Stomach (tissue), 4 donors: ENCODE measurements at regions not wholly inside any gene's neighbourhood (a gene's known extent, or its start where the extent isn't known, plus 50 kb on each side); places are given as distances from the start of the nearest gene placed in this dataset.

ENCODE experiments used
- EP300 ChIP-seq: sonication (generic); formaldehyde crosslinking; IDR thresholded peaks from one replicate; pipeline ENCODE4 v1.6.1; 2017; ENCODE audit warnings: antibody characterized with exemption
- POLR2A ChIP-seq, 4 donors: fragments of 450-650 bp; IDR thresholded peaks; one replicate each; pipeline ENCODE4 v1.6.1; 2016; ENCODE audit warnings: antibody characterized with exemption in 4 of 4, control low read depth in 2 of 4, mild to moderate bottlenecking in 1 of 4, moderate library complexity in 1 of 4
- TF ChIP-seq, protein P1 (sequence below), 7 experiments: fragments of 450-650 bp in 4 of 7; fragments of 200-600 bp in 3 of 7; sonication (generic) in 3 of 7; IDR thresholded peaks; one replicate each; pipeline ENCODE4 v1.5.1; 2016 to 2019; ENCODE audit warnings: antibody characterized with exemption in 7 of 7, control low read depth in 2 of 7, mild to moderate bottlenecking in 1 of 7

- TF ChIP-seq, protein P1, sequence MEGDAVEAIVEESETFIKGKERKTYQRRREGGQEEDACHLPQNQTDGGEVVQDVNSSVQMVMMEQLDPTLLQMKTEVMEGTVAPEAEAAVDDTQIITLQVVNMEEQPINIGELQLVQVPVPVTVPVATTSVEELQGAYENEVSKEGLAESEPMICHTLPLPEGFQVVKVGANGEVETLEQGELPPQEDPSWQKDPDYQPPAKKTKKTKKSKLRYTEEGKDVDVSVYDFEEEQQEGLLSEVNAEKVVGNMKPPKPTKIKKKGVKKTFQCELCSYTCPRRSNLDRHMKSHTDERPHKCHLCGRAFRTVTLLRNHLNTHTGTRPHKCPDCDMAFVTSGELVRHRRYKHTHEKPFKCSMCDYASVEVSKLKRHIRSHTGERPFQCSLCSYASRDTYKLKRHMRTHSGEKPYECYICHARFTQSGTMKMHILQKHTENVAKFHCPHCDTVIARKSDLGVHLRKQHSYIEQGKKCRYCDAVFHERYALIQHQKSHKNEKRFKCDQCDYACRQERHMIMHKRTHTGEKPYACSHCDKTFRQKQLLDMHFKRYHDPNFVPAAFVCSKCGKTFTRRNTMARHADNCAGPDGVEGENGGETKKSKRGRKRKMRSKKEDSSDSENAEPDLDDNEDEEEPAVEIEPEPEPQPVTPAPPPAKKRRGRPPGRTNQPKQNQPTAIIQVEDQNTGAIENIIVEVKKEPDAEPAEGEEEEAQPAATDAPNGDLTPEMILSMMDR (IDR thresholded peaks at IDR 0.05), result no peak
- TF ChIP-seq POLR2A (IDR thresholded peaks at IDR 0.05) (no peak), EP300 (no peak)
Measured at GRCh38 chr4:180160195-180160983, 2082.8 kb upstream of the TENM3 start.
